Stimulated activated naive CD8-positive, alpha-beta T cell treated with anti-CD3 and anti-CD28 coated beads, Interleukin-15, amount 100 ng/mL, for 72 hours (primary cell): ENCODE measurements at regions not wholly inside any gene's neighbourhood (a gene's known extent, or its start where the extent isn't known, plus 50 kb on each side); places are given as distances from the start of the nearest gene placed in this dataset.
"Not testable (repeated sequence)": the region's sequence is repeated elsewhere in the genome, so short reads cannot be mapped to it uniquely, and the experiment has no call there.

Source experiments
- ATAC-seq: fragments of 150-1000 bp; cut with Tn5 transposase; 2 replicates; pipeline ENCODE4 v1.10.0; 2021; ENCODE audit warnings: mild to moderate bottlenecking, moderate library complexity
- DNase-seq, 2 donors: peaks; one replicate each; pipeline ENCODE4 v3.0.0; 2021 to 2022
- H3K27ac Mint-ChIP-seq, 2 donors: one replicate each; pipeline ENCODE4 v1.8.0; 2022; ENCODE audit warnings: mild to moderate bottlenecking in 2 of 2, mixed read lengths in 2 of 2, moderate library complexity in 2 of 2
- H3K27me3 Mint-ChIP-seq: one replicate; pipeline ENCODE4 v1.8.0; 2022; ENCODE audit warnings: mixed read lengths
- H3K4me1 Mint-ChIP-seq: one replicate; pipeline ENCODE4 v1.8.0; 2022; ENCODE audit warnings: mild to moderate bottlenecking, mixed read lengths
- H3K4me3 Mint-ChIP-seq, 2 donors: one replicate each; pipeline ENCODE4 v1.8.0; 2022; ENCODE audit warnings: mild to moderate bottlenecking in 2 of 2, mixed read lengths in 2 of 2, moderate library complexity in 1 of 2
- H3K9me3 Mint-ChIP-seq, 2 donors: one replicate each; pipeline ENCODE4 v1.8.0; 2022; ENCODE audit warnings: mixed read lengths in 2 of 2

GRCh38 chr12:95358111-95359083 is 115.6 kb upstream of the METAP2 start:
- no peak overlapping the region for H3K4me3 Mint-ChIP-seq
- H3K4me1 Mint-ChIP-seq = peaks cover 6% of the 10 kb centered on the region
- peak overlapping the region in 1 of 2 donors; percentile 19 for H3K27ac Mint-ChIP-seq
- H3K27me3 Mint-ChIP-seq = no peaks in the 10 kb centered on the region
- ATAC-seq (no peak), DNase-seq (no peak)
- no peaks in the 10 kb centered on the region for H3K9me3 Mint-ChIP-seq

- no peaks in the 10 kb centered on the region for H3K9me3 Mint-ChIP-seq
- no peaks in the 10 kb centered on the region for H3K4me1 Mint-ChIP-seq
- no peak overlapping the region for H3K27ac Mint-ChIP-seq
- H3K27me3 Mint-ChIP-seq = no peaks in the 10 kb centered on the region
- H3K4me3 Mint-ChIP-seq = no peak overlapping the region
- ATAC-seq = no peak
- no peak for DNase-seq
Measured at GRCh38 chr12:95365912-95366311, 108.0 kb upstream of the METAP2 start.

- Mint-ChIP-seq H3K4me3 (no peak overlapping the region), H3K4me1 (no peaks in the 10 kb centered on the region), H3K27me3 (no peaks in the 10 kb centered on the region), H3K9me3 (no peaks in the 10 kb centered on the region), H3K27ac (no peak overlapping the region)
- DNase-seq (no peak), ATAC-seq (no peak)
Measured at GRCh38 chr12:95368931-95369330, 105.0 kb upstream of the METAP2 start.

DNA sequence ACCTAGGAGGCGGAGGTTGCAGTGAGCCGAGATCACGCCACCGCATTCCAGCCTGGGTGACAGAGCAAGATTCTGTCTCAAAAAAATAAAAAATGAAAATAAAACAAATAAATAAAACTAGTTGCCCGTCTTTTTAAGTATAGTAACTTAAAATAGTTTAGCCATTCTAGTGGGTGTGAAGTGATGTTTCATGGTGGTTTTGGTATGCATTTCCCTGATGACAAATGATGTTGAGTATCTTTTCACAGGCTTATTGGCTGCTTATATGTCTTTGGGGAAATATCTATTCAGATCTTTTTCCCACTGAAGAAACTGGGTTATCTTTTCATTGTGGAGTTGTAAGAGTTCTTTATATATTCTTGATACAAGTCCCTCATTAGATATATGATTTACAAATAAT is 102.4 kb upstream of the METAP2 start:
- Mint-ChIP-seq H3K27ac (no peak overlapping the region), H3K9me3 (no peaks in the 10 kb centered on the region), H3K4me1 (no peaks in the 10 kb centered on the region), H3K4me3 (no peak overlapping the region), H3K27me3 (no peaks in the 10 kb centered on the region)
- DNase-seq (no peak), ATAC-seq (no peak)

GRCh38 chr12:95379481-95379880 is 94.5 kb upstream of the METAP2 start:
- H3K27me3 Mint-ChIP-seq, H3K4me3 Mint-ChIP-seq, H3K9me3 Mint-ChIP-seq, DNase-seq, ATAC-seq, H3K4me1 Mint-ChIP-seq, H3K27ac Mint-ChIP-seq: not testable (repeated sequence)

- H3K4me3 Mint-ChIP-seq, H3K9me3 Mint-ChIP-seq, H3K4me1 Mint-ChIP-seq, DNase-seq, H3K27ac Mint-ChIP-seq, ATAC-seq, H3K27me3 Mint-ChIP-seq: not testable (repeated sequence)
Measured at GRCh38 chr12:95380334-95380733, 93.6 kb upstream of the METAP2 start.

GRCh38 chr12:95380997-95381786 is 92.8 kb upstream of the METAP2 start:
- ATAC-seq = no peak
- no peaks in the 10 kb centered on the region for H3K9me3 Mint-ChIP-seq
- peak overlapping the region in 1 of 2 donors; percentile 19 for H3K27ac Mint-ChIP-seq
- no peaks in the 10 kb centered on the region for H3K4me1 Mint-ChIP-seq
- DNase-seq = no peak
- no peaks in the 10 kb centered on the region for H3K27me3 Mint-ChIP-seq
- no peak overlapping the region for H3K4me3 Mint-ChIP-seq

GRCh38 chr12:95383920-95384319 is 90.0 kb upstream of the METAP2 start:
- not testable (repeated sequence) for ATAC-seq, H3K9me3 Mint-ChIP-seq, H3K27me3 Mint-ChIP-seq, H3K4me3 Mint-ChIP-seq, H3K27ac Mint-ChIP-seq, H3K4me1 Mint-ChIP-seq, DNase-seq

- H3K4me1 Mint-ChIP-seq = no peaks in the 10 kb centered on the region
- peak overlapping the region in 1 of 2 donors; percentile 86 for H3K27ac Mint-ChIP-seq
- H3K9me3 Mint-ChIP-seq = no peaks in the 10 kb centered on the region
- no peak overlapping the region for H3K4me3 Mint-ChIP-seq
- ATAC-seq (no peak), DNase-seq (no peak)
- H3K27me3 Mint-ChIP-seq = no peaks in the 10 kb centered on the region
Measured at GRCh38 chr12:95384785-95385184, 89.2 kb upstream of the METAP2 start.

DNA sequence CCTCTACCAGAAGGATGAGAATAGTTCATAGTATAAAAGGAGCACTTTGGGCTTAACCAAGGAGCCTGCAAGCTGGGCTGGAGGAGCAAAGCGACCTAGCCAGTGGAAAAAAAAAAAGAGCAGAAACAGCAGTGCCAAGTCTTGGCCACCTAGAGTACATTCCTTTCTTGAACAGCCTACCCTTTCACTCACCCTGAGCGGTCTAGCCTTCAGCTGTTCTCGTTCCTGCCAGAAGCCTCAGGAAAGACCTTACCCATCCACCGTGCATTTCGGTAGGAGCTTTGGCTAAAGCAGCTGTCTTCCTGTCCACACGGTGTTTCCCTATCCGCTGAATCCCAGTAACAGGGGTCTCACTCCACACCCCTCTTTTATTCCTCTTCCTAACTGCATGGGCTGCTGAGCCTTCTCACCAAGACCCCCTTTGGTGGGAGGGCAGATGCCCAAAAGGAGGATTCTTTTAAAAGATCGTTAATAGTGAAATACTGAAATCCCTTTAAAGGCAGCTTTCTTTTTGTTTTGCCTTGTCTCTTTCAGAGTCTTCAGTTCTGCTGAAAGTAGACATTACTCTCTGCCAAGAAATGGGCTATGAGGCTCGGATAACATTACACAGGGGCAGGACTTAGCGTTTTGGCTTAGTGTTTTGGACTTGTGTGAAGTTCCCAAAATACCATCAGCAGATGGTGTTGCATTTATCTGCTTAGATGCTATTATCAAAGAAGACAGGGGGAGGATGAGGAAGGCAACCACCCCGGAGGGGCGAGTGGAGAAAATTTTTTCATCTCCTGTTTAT is 88.5 kb upstream of the METAP2 start:
- no peaks in the 10 kb centered on the region for H3K27me3 Mint-ChIP-seq
- ATAC-seq = no peak
- H3K9me3 Mint-ChIP-seq = no peaks in the 10 kb centered on the region
- no peak overlapping the region for H3K4me3 Mint-ChIP-seq
- no peaks in the 10 kb centered on the region for H3K4me1 Mint-ChIP-seq
- no peak for DNase-seq
- H3K27ac Mint-ChIP-seq = no peak overlapping the region

DNA sequence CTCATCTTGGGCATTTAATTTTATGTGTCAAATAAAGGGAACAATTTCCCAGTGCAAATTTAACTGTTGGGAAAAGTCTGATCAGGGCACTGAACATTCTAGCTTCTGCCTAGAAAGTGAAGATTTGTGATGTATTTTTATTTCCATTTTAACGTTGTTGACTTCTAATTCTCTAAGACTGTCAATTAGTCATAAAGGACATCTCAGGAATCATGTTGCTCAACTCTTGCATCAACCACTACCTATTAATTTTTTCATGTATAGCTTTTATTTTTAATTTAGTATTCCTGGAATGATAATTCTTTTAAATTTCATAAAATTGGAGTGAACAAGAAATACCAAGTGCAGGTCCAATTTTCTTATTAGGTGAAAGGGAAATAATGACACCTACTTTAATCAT is 87.9 kb upstream of the METAP2 start:
- Mint-ChIP-seq H3K9me3 (no peaks in the 10 kb centered on the region), H3K27me3 (no peaks in the 10 kb centered on the region), H3K4me1 (no peaks in the 10 kb centered on the region), H3K27ac (no peak overlapping the region), H3K4me3 (no peak overlapping the region)
- DNase-seq (no peak), ATAC-seq (no peak)

- H3K4me3 Mint-ChIP-seq, DNase-seq, ATAC-seq, H3K27ac Mint-ChIP-seq, H3K27me3 Mint-ChIP-seq, H3K9me3 Mint-ChIP-seq, H3K4me1 Mint-ChIP-seq: not testable (repeated sequence)
Measured at GRCh38 chr12:95388260-95388659, 85.7 kb upstream of the METAP2 start.

DNA sequence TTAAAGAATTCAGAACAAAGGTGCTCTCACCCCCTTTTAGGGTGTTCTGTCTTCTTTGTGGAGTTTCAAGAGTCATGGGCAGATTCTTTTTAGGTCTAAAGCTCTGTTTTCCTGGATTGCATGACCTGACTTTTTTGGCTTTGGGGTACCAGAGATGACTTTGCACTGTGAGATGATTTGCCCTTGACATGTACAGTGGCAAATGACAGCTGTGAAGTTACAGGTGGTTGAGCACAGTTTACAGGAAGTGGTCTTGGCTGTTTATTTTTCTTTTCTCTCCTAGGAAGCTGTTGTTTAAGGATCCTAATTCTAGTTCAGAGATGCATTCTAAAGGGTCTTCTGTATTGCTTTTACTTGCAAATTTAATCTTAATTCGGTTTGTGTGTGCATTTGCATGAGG is 83.8 kb upstream of the METAP2 start:
- Mint-ChIP-seq H3K4me3 (no peak overlapping the region), H3K4me1 (no peaks in the 10 kb centered on the region), H3K27me3 (no peaks in the 10 kb centered on the region), H3K27ac (no peak overlapping the region), H3K9me3 (peaks cover 0 to 16% of the 10 kb centered on the region in 2 donors)
- DNase-seq = no peak
- ATAC-seq = no peak

DNA sequence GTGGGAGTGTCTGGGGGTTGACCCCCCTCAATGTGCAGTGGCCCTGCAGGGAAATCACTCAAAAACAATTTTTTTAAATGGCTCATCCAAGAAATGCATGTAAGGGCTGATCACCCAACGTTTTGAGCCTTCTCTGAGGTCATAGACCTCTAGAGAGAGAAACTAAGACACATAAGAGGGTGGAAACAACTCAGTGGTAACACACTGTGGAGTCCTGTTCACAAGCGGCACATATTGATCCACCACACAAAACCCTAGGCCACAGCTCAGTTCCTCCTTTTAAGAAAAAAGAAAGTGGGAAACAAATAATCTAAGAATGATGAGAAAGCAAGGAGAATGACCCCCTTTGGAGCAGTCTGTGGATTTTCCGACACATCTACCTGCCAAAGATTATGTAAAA is 83.0 kb upstream of the METAP2 start:
- Mint-ChIP-seq H3K9me3 (peaks cover 0 to 18% of the 10 kb centered on the region in 2 donors), H3K4me3 (no peak overlapping the region), H3K27me3 (no peaks in the 10 kb centered on the region), H3K27ac (no peak overlapping the region), H3K4me1 (no peaks in the 10 kb centered on the region)
- DNase-seq (no peak), ATAC-seq (no peak)

- ATAC-seq = no peak
- peaks cover 0 to 18% of the 10 kb centered on the region in 2 donors for H3K9me3 Mint-ChIP-seq
- H3K27ac Mint-ChIP-seq = no peak overlapping the region
- H3K27me3 Mint-ChIP-seq = no peaks in the 10 kb centered on the region
- no peak for DNase-seq
- peaks cover 14% of the 10 kb centered on the region for H3K4me1 Mint-ChIP-seq
- no peak overlapping the region for H3K4me3 Mint-ChIP-seq
Measured at GRCh38 chr12:95393191-95393790, 80.7 kb upstream of the METAP2 start.
